GM21515 (cell line): ENCODE measurements at regions not wholly inside any gene's neighbourhood (a gene's known extent, or its start where the extent isn't known, plus 50 kb on each side); places are given as distances from the start of the nearest gene placed in this dataset.

Source experiments
- ATAC-seq: cut with Tn5 transposase; IDR thresholded peaks from one replicate; pipeline ENCODE4 v1.9.1; 2021; ENCODE audit not compliant: unreplicated experiment

- ATAC-seq, result no peak
Measured at GRCh38 chr20:50341050-50341449, 150.4 kb downstream of the CEBPB start.

- no peak for ATAC-seq
Measured at GRCh38 chr20:50341880-50342637, 151.4 kb downstream of the CEBPB start.

GRCh38 chr20:50342638-50343102 is 152.0 kb downstream of the CEBPB start:
- no peak for ATAC-seq

- no peak for ATAC-seq
Measured at GRCh38 chr20:50343125-50343489, 152.5 kb downstream of the CEBPB start.

GRCh38 chr20:50343490-50344179 is 153.0 kb downstream of the CEBPB start:
- ATAC-seq, result no peak

DNA sequence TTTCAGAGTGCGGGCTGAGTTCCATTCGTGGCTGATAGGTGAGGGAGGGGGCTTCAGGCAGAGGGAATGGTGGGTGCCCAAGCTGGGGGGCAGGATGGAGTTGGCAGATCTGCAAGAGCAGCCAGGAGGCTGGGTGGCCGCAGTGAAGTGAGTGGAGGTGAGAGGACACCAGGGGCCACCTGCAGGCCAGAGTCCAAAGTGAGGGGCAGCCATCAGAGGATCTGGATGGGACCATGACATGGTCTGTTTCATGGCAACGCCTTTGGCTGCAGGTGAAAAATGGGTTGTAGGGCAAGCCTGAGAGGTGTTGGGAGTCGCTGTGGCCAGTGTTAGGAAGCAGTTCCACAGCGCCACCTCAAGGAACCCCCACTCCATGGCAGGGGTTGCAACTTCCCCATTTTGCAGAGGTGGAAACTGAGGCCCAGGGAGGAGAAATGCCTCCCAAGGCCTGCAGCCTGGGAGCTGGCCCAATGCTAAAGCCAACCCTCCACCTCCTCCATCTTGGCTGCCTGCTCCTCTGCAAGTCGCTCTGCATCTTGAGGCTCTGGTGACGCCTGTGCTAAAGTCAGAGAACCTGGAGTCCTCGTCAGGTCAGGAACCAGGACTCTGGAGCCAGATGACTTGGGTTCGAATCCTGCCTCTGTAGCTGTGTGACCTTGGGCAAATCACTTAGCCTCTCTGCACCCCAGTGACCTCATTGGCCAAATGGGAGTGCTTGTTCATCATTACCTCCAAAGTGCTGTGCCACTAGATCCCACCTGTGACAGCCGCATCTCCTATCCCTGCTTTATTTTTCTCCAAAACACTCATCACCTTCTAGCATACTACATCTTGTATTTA is 153.8 kb downstream of the CEBPB start:
- ATAC-seq, result no peak

DNA sequence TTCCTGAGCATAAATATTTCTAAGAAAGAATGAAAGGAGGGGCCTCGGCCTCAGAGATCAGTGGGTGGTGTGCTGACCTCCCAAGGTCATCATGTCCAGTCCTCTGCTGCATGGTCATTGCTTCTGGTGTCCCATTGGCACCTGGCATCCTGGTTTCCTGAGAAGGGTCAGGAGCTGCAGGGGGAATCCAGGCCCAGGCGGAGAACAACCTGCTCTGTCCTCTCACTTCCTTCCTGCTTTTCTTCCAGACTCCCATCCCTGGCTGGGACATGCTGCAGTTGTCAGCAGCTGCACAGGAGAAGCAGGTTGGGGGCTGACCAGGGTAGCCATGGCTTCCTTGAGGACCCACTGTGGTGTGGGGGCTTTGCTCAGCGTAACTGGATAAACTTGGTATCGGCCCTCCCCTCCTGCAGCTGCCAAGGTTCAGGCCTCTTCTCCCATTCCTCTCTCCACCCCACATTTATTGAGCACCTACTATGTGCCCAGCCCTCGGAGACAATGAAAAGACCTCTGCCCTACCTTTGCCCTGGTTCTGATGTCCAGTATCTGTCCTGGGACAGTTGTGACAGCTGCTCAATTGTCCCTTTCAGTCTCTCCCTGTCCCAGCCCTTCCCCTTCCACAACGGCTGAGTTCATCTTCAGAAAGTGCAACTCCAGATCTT is 155.2 kb downstream of the CEBPB start:
- ATAC-seq, result no peak

DNA sequence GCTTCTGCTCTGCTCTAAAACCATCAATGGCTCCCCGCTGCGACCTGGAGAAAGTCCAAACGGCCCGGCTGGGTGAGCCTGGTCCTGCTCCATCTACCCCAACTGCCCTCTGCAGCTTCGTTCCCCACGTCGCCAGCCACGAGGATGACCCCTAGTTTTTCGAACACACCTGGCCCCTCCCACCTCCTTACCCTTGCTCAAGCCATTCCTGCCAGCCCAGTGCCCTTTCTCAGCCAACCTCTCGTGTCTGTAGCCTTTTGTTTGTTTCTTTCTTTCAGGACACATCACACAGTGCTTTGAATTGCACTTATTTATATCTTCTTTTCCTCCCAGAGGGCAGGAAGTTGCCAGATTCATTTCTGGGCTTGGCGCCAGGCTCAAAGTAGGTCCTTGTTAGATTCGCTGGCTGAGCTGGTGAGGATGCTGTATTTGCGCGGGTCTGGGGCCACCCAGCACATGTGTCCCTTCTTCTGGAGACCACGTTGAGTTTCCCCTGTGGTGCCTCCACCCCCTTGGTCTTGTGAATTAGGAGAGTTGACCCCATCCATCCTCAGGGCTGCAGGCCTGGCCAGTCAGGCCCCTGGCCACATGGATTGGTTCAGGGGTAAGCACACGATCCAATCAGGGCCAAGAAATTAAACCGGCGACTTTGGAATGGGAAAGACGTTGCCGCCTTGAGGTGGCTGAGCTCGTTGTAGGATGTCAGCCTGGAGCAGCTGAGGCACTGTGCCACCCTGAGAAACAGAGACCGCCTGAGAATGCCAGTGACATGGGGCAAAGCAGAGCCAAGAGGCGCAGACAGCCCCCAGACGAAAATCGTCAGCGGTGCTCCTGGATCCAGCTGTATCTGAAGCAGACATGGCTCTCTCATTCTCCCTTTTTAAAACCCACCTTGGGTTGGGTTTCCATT is 156.0 kb downstream of the CEBPB start:
- no peak for ATAC-seq

DNA sequence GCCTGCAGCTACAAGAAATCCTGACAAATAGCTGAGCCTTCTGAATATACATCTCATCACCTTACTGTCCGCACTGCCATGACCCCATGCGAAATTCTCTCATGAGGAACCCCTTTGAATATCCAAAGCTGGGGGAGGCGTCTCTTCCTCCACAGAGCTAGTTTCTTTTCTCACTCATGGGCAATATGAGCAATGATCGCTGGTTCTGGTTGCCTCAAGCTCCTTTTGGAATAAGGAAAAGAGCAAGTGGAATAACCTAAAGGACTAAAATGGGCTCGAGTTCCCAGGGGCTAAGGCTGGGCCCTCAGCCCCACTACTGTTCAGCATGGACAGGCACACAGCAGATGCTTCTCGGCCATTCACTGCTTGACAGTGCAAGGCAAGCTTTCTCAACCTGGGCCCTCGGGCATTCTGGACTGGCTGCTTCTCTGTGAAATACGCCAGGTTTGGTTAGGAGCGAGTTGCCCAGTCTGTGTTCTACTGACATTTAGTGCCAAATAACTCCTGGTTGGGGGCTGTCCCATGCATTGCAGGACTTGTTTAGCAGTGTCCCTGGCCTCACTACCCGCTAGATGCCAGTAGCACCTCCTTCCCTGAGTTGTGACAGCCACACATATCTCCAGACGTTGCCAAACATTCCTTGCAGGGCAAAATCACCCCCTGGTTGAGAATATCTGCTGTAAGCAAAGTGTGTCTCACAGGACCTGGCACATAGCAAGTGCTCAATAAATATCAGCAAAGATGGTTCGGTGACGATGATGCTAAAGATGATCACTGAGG is 156.8 kb downstream of the CEBPB start:
- ATAC-seq, result no peak

GRCh38 chr20:50348096-50348495 is 157.5 kb downstream of the CEBPB start:
- ATAC-seq, result no peak

DNA sequence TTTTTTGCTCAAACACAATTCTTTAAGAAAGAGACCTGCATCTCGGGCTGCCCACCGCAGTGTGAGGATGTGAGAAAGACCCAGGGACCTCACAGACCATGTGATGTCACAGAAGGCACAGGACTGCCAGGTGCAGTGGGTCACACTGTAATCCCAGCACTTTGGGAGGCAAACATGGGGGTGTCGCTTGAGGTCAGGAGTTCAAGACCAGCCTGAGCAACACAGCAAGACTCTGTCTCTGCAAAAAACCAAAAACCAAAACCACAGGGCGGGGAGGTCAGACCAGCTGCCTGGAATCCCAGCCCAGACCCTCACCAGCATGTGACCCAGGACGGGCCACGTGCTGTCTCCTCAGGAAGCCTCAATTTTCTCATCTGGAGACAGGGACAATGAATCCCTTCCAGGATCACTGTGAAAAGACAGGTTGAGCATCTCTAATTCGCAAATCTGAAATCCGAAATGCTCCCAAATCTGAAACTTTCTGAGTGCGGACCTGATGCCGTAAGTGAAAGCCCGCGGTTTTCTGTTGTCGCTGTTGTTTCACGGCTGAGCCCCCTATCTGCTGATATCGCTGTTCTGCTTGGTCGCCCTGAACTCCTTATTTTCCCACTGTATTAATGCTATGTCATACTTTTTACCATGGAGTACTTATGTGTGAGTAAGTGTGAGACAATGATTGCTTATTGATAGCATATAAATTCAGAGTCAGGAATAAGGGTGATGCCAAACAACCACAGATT is 159.5 kb upstream of the PTPN1 start:
- ATAC-seq, result no peak

DNA sequence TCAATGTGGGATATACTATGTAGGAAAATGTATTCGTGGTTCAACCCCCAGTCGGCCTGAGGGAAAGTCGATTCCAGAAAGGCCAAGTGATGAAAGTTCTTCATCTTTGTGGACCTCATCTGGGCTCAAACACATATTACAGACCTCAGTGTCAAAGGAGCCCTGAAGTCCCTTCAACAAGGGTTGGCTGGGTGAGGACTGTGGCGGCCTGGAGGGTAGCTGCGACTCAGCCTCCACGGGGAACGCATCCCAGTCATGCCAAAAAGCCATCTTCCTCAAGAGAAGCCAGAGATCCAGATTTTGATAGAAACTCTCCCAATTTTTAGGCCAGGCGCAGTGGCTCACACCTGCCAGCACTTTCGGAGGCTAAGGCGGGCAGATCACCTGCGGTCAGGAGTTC is 158.6 kb upstream of the PTPN1 start:
- no peak for ATAC-seq

- no peak for ATAC-seq
Measured at GRCh38 chr20:50353289-50353961, 156.8 kb upstream of the PTPN1 start.

DNA sequence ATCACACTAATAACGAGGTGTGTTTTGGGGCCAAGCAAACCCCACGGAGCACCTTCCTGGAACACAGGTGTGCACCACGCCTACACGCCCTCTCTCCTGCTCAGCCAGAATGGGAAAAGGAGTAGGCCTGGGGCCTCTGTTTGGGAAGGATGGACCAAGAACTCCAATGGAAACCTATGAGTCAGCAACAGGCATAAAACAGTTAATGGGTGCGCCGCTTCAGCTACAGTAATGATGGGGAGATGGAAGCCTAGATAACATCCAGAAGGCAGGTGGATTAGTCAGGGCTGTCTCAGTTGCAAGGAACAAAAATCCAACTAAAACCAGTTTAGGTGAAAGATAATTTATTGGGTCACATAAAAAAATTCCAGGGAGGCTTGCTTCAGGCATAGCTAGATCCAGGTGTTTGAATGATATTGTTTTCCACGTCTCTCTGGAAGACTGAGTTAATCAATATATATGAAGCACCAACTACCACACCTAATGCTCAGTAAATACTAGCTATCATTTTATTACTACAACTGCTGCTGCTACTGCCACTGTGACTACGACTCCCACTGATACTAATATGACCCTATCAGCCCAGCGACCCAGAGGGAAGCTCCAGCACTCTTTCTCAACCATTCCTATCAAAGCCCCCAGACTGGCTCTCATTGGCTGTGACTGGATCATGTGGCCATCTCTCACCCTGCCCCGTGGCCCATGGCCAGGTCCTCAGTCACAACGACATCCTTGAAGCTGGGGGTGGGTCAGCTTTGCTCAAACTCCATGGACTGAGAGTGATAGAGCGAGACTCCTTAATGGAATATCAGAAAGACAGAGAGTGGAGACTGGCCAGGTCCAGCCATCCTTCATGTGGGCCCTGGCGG is 155.2 kb upstream of the PTPN1 start:
- no peak for ATAC-seq

DNA sequence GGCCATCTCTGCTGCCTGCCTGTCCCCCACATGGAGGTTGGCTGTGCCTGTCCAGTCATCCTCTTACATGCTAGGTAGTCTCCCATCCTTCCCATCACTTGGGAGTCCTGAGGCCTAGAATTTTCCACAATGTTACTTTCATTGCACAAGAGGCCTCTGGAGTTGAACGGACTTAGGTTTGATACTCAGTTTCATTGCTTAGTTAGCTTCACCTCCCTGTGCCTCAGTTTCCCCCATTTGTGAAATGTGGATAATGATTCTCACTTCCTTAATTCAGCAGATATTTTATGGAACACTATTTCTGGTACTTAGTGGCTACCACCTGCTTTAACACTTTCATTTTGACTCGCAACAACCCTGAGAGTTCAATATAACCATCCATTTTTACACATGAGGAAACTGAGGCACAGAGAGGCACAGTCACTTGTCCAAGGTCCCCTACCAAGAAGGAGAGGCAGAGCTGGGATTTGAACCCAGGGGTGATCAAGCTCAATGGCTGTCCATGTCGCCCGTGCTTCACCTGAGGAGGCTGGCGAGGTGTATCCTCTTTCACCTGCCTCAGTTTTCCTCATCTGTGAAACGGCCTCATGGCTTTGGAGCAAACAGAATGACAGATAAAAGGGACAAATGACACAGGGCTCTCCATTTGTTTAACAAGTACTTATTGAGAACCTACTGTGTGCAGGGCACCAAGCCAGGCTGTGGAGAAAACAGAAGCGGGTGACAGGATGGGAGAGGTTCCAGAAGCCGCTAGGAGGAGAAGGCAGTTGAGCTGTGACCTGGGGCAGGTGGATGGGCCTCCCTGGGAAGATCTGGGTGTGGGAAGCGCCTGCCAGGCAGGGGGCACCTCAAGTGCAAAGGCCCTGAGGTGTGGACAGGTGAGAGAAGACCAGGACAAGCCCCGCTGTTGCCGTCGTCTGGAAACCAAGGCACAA is 154.3 kb upstream of the PTPN1 start:
- no peak for ATAC-seq

- no peak for ATAC-seq
Measured at GRCh38 chr20:50356525-50356885, 153.7 kb upstream of the PTPN1 start.
